MM.1S (cell line): ENCODE measurements at regions not wholly inside any gene's neighbourhood (a gene's known extent, or its start where the extent isn't known, plus 50 kb on each side); places are given as distances from the start of the nearest gene placed in this dataset.

Experiments
- DNase-seq: peaks from one replicate; pipeline ENCODE4 v3.0.0-alpha.2; 2015
- H2AFZ ChIP-seq: fragments of 300-600 bp; sonication (generic); 2 replicates; pipeline ENCODE4 v1.6.0; 2016; ENCODE audit warnings: antibody characterized with exemption, low read length
- H3F3A ChIP-seq: fragments of 300-600 bp; sonication (generic); 2 replicates; pipeline ENCODE4 v1.6.1; 2016; ENCODE audit warnings: mild to moderate bottlenecking, antibody characterized with exemption, low read length, moderate library complexity, mixed read lengths; ENCODE audit not compliant: insufficient read depth
- H3K27ac ChIP-seq: fragments of 300-600 bp; sonication (generic); 2 replicates; pipeline ENCODE4 v1.5.1; 2016; ENCODE audit warnings: mild to moderate bottlenecking, low read length
- H3K27me3 ChIP-seq: fragments of 300-600 bp; sonication (generic); replicated peaks from 2 replicates; pipeline ENCODE4 v1.6.0; 2016; ENCODE audit warnings: low read length; ENCODE audit not compliant: insufficient read depth
- H3K36me3 ChIP-seq: fragments of 300-600 bp; sonication (generic); replicated peaks from 2 replicates; pipeline ENCODE4 v1.6.1; 2016; ENCODE audit warnings: mild to moderate bottlenecking, low read length, mixed read lengths; ENCODE audit not compliant: insufficient read depth
- H3K4me1 ChIP-seq: fragments of 300-600 bp; sonication (generic); 2 replicates; pipeline ENCODE4 v1.6.1; 2016; ENCODE audit warnings: low read length, mixed read lengths
- H3K4me2 ChIP-seq: fragments of 300-600 bp; sonication (generic); 2 replicates; pipeline ENCODE4 v1.6.0; 2016; ENCODE audit warnings: low read depth, low read length
- H3K4me3 ChIP-seq: fragments of 300-600 bp; sonication (generic); 2 replicates; pipeline ENCODE4 v1.5.1; 2016; ENCODE audit warnings: low read length, mixed read lengths
- H3K79me2 ChIP-seq: fragments of 300-600 bp; sonication (generic); 2 replicates; pipeline ENCODE4 v1.6.1; 2016; ENCODE audit warnings: mixed run types, low read length, mixed read lengths
- H3K9ac ChIP-seq: fragments of 300-600 bp; sonication (generic); 2 replicates; pipeline ENCODE4 v1.6.1; 2016; ENCODE audit warnings: low read length, mixed read lengths
- H3K9me2 ChIP-seq: fragments of 300-600 bp; sonication (generic); replicated peaks from 2 replicates; pipeline ENCODE4 v1.6.1; 2016; ENCODE audit warnings: mild to moderate bottlenecking, low read length, mixed read lengths; ENCODE audit not compliant: insufficient read depth
- H3K9me3 ChIP-seq: fragments of 300-600 bp; sonication (generic); replicated peaks from 2 replicates; pipeline ENCODE4 v1.6.1; 2016; ENCODE audit warnings: mild to moderate bottlenecking, low read length, mixed read lengths; ENCODE audit not compliant: insufficient read depth
- H4K20me1 ChIP-seq: fragments of 300-600 bp; sonication (generic); 2 replicates; pipeline ENCODE4 v1.6.1; 2016; ENCODE audit warnings: mild to moderate bottlenecking, low read length, moderate library complexity, mixed read lengths; ENCODE audit not compliant: insufficient read depth
- EZH2 ChIP-seq: fragments of 300-600 bp; sonication (generic); optimal IDR thresholded peaks from 2 replicates; pipeline ENCODE3; 2017; ENCODE audit warnings: low read depth, mild to moderate bottlenecking, antibody characterized with exemption, low read length, mixed read lengths
- EZH2phosphoT487 ChIP-seq: fragments of 300-600 bp; sonication (generic); IDR thresholded peaks from 2 replicates; pipeline ENCODE4 v1.6.1; 2018; ENCODE audit warnings: antibody characterized with exemption, low read length
- TF ChIP-seq, protein P1 (sequence below): fragments of 300-600 bp; sonication (generic); IDR thresholded peaks from 2 replicates; pipeline ENCODE4 v1.5.1; 2016; ENCODE audit warnings: antibody characterized with exemption, low read length, mixed read lengths

- Histone ChIP-seq H3K9ac (no peak overlapping the region), H3K27ac (no peak overlapping the region), H3K4me2 (no peak overlapping the region), H3K9me2 (no peaks in the 10 kb centered on the region), H2AFZ (no peak overlapping the region), H3K4me3 (no peak overlapping the region), H3K36me3 (no peaks in the 10 kb centered on the region), H3F3A (no peaks in the 10 kb centered on the region), H3K79me2 (no peaks in the 10 kb centered on the region), H3K27me3 (no peaks in the 10 kb centered on the region), H3K9me3 (no peaks in the 10 kb centered on the region), H4K20me1 (no peaks in the 10 kb centered on the region), H3K4me1 (no peaks in the 10 kb centered on the region)
- no peak for DNase-seq
- TF ChIP-seq, protein P1, sequence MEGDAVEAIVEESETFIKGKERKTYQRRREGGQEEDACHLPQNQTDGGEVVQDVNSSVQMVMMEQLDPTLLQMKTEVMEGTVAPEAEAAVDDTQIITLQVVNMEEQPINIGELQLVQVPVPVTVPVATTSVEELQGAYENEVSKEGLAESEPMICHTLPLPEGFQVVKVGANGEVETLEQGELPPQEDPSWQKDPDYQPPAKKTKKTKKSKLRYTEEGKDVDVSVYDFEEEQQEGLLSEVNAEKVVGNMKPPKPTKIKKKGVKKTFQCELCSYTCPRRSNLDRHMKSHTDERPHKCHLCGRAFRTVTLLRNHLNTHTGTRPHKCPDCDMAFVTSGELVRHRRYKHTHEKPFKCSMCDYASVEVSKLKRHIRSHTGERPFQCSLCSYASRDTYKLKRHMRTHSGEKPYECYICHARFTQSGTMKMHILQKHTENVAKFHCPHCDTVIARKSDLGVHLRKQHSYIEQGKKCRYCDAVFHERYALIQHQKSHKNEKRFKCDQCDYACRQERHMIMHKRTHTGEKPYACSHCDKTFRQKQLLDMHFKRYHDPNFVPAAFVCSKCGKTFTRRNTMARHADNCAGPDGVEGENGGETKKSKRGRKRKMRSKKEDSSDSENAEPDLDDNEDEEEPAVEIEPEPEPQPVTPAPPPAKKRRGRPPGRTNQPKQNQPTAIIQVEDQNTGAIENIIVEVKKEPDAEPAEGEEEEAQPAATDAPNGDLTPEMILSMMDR, result no peak
- TF ChIP-seq EZH2 (no peak), EZH2phosphoT487 (no peak)
These were observed 216.9 kb downstream of the RPAP3 start for GRCh38 chr12:47488888-47489287.

DNA sequence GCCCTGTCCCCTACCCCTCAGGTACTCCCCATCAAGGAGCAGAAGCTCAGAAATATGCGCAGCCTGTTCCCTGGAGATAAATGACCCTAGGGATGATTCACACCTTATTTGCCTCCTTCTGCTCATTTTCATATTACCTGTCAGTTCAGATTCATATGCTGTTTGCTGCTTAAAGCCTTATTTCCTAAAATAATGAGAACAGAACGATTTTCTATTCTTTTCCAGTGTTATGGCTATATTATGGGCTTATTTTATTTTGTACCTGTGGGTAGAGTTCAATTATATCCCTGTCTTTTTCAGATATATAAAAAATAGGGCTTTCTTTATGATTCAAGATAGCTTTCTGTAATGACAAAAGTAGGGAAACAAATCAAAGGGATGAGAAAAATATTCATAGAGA is 224.8 kb downstream of the RPAP3 start:
- H3K4me3 ChIP-seq, result no peak overlapping the region
- H3K27ac ChIP-seq, result no peak overlapping the region
- no peak for TF ChIP-seq EZH2phosphoT487
- TF ChIP-seq, protein P1, result no peak
- TF ChIP-seq EZH2, result no peak
- no peaks in the 10 kb centered on the region for H3K27me3 ChIP-seq
- H3K36me3 ChIP-seq, result no peaks in the 10 kb centered on the region
- H3K9ac ChIP-seq, result no peak overlapping the region
- no peaks in the 10 kb centered on the region for H3K79me2 ChIP-seq
- no peaks in the 10 kb centered on the region for H3K9me2 ChIP-seq
- H2AFZ ChIP-seq, result no peak overlapping the region
- no peak overlapping the region for H3K4me2 ChIP-seq
- no peaks in the 10 kb centered on the region for H3K4me1 ChIP-seq
- no peak for DNase-seq
- no peaks in the 10 kb centered on the region for H3K9me3 ChIP-seq
- no peaks in the 10 kb centered on the region for H4K20me1 ChIP-seq
- no peaks in the 10 kb centered on the region for H3F3A ChIP-seq

DNA sequence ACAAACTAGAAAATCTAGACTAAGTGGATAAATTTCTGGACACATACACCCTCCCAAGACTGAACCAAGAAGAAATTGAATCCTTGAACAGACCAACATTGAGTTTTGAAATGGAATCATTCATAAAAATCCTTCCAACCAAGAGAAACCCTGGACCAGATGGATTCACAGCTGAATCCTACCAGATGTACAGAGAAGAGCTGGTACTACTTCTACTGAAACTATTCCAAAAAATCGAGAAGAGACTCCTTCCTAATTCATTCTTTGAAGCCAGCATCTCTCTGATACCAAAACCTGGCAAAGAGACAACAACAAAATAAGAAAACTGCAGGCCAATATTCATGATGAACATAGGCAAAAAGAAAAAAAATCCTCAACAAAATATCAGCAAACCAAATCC is 227.4 kb downstream of the RPAP3 start:
- no peaks in the 10 kb centered on the region for H3K36me3 ChIP-seq
- no peak overlapping the region for H3K4me2 ChIP-seq
- H4K20me1 ChIP-seq, result no peaks in the 10 kb centered on the region
- H3K9ac ChIP-seq, result no peak overlapping the region
- no peaks in the 10 kb centered on the region for H3K4me1 ChIP-seq
- H3K9me2 ChIP-seq, result no peaks in the 10 kb centered on the region
- no peaks in the 10 kb centered on the region for H3K79me2 ChIP-seq
- H3K27me3 ChIP-seq, result no peaks in the 10 kb centered on the region
- H3K9me3 ChIP-seq, result no peaks in the 10 kb centered on the region
- no peaks in the 10 kb centered on the region for H3F3A ChIP-seq
- TF ChIP-seq, protein P1, result no peak
- no peak for TF ChIP-seq EZH2
- TF ChIP-seq EZH2phosphoT487, result no peak
- no peak overlapping the region for H3K27ac ChIP-seq
- no peak overlapping the region for H2AFZ ChIP-seq
- no peak for DNase-seq
- no peak overlapping the region for H3K4me3 ChIP-seq
